SK-N-SH treated with all-trans-retinoic acid at 6 μM for 48 hours (cell line): ENCODE measurements at regions not wholly inside any gene's neighbourhood (a gene's known extent, or its start where the extent isn't known, plus 50 kb on each side); places are given as distances from the start of the nearest gene placed in this dataset.

Experiments
- ATAC-seq: fragments of 200-7000 bp; cut with Tn5 transposase; 3 replicates; pipeline ENCODE4 v1.9.1; 2020; ENCODE audit warnings: mild to moderate bottlenecking, moderate library complexity
- BACH2 ChIP-seq: fragments of 250-450 bp; sonication (Bioruptor Pico); IDR thresholded peaks from 2 replicates; pipeline ENCODE4 v1.9.0; 2021; ENCODE audit warnings: mild to moderate bottlenecking, borderline replicate concordance
- ISL1 ChIP-seq: fragments of 250-450 bp; sonication (Bioruptor Pico); IDR thresholded peaks from 2 replicates; pipeline ENCODE4 v2.1.2; 2022; ENCODE audit warnings: mild to moderate bottlenecking, moderate library complexity
- PPARA ChIP-seq: fragments of 250-450 bp; sonication (Bioruptor Pico); IDR thresholded peaks from 2 replicates; pipeline ENCODE4 v1.5.0; 2020; ENCODE audit warnings: mild to moderate bottlenecking, borderline replicate concordance
- SNAI2 ChIP-seq: fragments of 250-450 bp; sonication (Bioruptor Pico); IDR thresholded peaks from 2 replicates; pipeline ENCODE4 v1.5.0; 2020; ENCODE audit warnings: mild to moderate bottlenecking, moderate library complexity
- TCF4 ChIP-seq: fragments of 250-450 bp; sonication (Bioruptor Pico); IDR thresholded peaks from 2 replicates; pipeline ENCODE4 v1.8.0; 2021; ENCODE audit warnings: mild to moderate bottlenecking, moderate library complexity, borderline replicate concordance
- ZFP3 ChIP-seq: fragments of 250-450 bp; sonication (Bioruptor Pico); IDR thresholded peaks from 2 replicates; pipeline ENCODE4 v1.5.0; 2020; ENCODE audit warnings: mild to moderate bottlenecking, moderate library complexity
- ZFP30 ChIP-seq: fragments of 450-650 bp; formaldehyde crosslinking; IDR thresholded peaks from 2 replicates; pipeline ENCODE4 v1.5.0; 2022; ENCODE audit warnings: mild to moderate bottlenecking, moderate library complexity
- TF ChIP-seq, protein P1 (sequence below): fragments of 250-450 bp; sonication (Bioruptor Pico); IDR thresholded peaks from 2 replicates; pipeline ENCODE4 v1.5.0; 2020; ENCODE audit warnings: mild to moderate bottlenecking, moderate library complexity
- TF ChIP-seq, protein P2 (sequence below): fragments of 250-450 bp; sonication (Bioruptor Pico); IDR thresholded peaks from 2 replicates; pipeline ENCODE4 v1.5.1; 2020; ENCODE audit warnings: low read depth, mild to moderate bottlenecking, moderate library complexity
- TF ChIP-seq, protein P3 (sequence below): fragments of 250-450 bp; sonication (Bioruptor Pico); IDR thresholded peaks from 2 replicates; pipeline ENCODE4 v1.5.1; 2021; ENCODE audit warnings: mild to moderate bottlenecking, moderate library complexity

DNA sequence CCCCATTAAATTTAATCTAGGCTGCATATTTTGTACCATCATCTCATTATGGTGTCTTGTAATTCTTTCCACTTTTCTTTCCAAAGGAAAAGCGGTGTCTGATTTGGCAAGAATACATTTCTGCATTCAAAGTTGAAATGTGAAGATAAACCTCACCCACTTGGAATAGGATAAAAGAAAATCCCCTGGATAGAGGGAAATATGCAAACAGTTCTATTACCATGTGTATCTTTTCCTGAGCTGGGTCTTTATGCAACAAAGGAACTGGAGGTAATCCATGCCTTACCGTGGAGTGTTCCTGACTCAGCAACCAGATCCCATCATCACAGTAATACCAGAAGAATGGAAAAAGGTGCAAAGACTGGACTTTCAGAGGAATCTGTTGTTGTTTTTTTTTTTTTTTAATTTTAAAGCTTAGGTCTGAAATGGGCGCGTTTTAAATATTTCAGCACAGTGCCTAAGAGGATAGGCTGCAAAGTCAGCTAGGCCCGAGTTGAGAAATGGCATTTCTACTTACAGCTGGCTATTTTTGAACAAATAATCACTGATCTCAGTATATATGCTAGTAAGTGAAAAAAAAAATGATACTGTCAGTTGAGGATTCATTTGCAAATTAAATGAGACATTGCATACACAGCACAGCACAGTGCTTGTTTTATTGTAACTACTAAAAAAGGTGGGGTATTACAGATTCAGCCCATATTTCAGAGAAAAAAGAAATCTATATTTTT lies 55.5 kb upstream of the ADAMTS9 start (continued):
- TF ChIP-seq PPARA (CRISPR knock-in tag): no peak
- TF ChIP-seq, protein P1, sequence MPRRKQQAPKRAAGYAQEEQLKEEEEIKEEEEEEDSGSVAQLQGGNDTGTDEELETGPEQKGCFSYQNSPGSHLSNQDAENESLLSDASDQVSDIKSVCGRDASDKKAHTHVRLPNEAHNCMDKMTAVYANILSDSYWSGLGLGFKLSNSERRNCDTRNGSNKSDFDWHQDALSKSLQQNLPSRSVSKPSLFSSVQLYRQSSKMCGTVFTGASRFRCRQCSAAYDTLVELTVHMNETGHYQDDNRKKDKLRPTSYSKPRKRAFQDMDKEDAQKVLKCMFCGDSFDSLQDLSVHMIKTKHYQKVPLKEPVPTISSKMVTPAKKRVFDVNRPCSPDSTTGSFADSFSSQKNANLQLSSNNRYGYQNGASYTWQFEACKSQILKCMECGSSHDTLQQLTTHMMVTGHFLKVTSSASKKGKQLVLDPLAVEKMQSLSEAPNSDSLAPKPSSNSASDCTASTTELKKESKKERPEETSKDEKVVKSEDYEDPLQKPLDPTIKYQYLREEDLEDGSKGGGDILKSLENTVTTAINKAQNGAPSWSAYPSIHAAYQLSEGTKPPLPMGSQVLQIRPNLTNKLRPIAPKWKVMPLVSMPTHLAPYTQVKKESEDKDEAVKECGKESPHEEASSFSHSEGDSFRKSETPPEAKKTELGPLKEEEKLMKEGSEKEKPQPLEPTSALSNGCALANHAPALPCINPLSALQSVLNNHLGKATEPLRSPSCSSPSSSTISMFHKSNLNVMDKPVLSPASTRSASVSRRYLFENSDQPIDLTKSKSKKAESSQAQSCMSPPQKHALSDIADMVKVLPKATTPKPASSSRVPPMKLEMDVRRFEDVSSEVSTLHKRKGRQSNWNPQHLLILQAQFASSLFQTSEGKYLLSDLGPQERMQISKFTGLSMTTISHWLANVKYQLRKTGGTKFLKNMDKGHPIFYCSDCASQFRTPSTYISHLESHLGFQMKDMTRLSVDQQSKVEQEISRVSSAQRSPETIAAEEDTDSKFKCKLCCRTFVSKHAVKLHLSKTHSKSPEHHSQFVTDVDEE: no peak

DNA sequence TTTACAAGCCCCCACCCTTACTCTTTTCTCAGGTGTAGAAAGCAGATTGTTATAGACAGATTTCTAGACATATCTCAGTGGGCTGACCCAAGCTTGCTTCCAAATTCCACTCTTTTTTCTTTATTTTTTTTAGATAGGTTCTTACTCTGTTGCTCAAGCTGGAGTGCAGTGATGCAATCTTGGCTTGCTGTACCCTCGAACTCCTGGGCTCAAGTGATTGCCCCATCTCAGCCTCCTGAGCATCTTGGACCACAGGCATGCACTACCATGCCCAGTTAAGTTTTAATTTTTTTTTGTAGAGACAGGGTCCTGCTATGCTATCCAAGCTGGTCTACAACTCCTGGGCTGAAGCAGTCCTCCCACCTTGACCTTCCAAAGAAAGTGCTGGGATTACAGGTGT lies 53.5 kb upstream of the ADAMTS9 start:
- ATAC-seq: no peak
- TF ChIP-seq ZFP30 (no peak), ZFP3 (no peak), ISL1 (CRISPR knock-in tag) (no peak), BACH2 (CRISPR knock-in tag) (no peak)
- TF ChIP-seq, protein P2, sequence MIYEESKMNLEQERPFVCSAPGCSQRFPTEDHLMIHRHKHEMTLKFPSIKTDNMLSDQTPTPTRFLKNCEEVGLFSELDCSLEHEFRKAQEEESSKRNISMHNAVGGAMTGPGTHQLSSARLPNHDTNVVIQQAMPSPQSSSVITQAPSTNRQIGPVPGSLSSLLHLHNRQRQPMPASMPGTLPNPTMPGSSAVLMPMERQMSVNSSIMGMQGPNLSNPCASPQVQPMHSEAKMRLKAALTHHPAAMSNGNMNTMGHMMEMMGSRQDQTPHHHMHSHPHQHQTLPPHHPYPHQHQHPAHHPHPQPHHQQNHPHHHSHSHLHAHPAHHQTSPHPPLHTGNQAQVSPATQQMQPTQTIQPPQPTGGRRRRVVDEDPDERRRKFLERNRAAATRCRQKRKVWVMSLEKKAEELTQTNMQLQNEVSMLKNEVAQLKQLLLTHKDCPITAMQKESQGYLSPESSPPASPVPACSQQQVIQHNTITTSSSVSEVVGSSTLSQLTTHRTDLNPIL (CRISPR knock-in tag): no peak
- TF ChIP-seq, protein P3, sequence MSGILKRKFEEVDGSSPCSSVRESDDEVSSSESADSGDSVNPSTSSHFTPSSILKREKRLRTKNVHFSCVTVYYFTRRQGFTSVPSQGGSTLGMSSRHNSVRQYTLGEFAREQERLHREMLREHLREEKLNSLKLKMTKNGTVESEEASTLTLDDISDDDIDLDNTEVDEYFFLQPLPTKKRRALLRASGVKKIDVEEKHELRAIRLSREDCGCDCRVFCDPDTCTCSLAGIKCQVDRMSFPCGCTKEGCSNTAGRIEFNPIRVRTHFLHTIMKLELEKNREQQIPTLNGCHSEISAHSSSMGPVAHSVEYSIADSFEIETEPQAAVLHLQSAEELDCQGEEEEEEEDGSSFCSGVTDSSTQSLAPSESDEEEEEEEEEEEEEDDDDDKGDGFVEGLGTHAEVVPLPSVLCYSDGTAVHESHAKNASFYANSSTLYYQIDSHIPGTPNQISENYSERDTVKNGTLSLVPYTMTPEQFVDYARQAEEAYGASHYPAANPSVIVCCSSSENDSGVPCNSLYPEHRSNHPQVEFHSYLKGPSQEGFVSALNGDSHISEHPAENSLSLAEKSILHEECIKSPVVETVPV (CRISPR knock-in tag): no peak

DNA sequence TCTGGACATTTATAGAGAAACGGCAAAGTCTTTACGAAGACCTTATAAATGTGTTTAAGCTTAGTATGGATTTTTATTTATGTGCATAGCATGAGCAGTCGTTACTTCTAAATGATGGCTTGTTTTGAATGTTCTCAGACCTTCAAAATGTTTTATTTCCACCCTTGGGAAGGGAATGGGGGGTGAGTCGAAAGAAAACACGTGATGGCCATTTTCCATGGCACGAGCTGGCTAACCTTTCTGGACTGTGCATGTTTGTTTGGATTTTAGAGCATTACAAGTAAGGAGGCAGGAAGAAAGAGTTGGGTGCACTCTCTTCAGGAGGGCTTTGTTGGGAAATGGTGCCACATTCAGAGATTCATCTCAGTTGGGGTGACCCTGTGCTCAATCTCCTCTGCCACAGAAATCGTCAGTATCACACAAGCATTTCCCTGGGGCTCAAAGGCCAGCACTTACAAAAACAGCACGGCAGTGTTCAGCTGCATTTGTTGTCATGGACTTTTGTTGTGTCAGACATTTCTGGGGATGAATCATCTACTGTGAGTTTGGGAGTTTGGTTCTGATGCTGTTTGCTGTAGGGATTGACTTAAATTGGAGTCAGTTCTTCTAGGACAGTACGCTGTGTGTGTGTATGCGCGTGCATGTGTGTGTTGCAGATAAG lies 52.3 kb upstream of the ADAMTS9 start:
- ATAC-seq: no peak
- TF ChIP-seq SNAI2 (CRISPR knock-in tag): no peak
- TF ChIP-seq, protein P3 (CRISPR knock-in tag): no peak
- no peak for TF ChIP-seq TCF4 (CRISPR knock-in tag)
